GM23338 (cell line): ENCODE measurements at regions not wholly inside any gene's neighbourhood (a gene's known extent, or its start where the extent isn't known, plus 50 kb on each side); places are given as distances from the start of the nearest gene placed in this dataset.

Experiments used
- ATAC-seq: fragments of 200-7000 bp; cut with Tn5 transposase; 3 replicates; pipeline ENCODE4 v1.9.1; 2020
- DNase-seq: peaks from one replicate; pipeline ENCODE4 v3.0.0-alpha.2; 2015; ENCODE audit warnings: low spot score
- H2AFZ ChIP-seq: fragments of 200-600 bp; sonication (generic); 2 replicates; pipeline ENCODE4 v1.8.0; 2016; ENCODE audit warnings: antibody characterized with exemption, mild to moderate bottlenecking, moderate library complexity
- H3F3A ChIP-seq: fragments of 200-600 bp; sonication (generic); replicated peaks from 2 replicates; pipeline ENCODE4 v1.8.0; 2017; ENCODE audit warnings: antibody characterized with exemption, mixed run types, low read depth
- H3K27ac ChIP-seq: fragments of 200-600 bp; sonication (generic); 2 replicates; pipeline ENCODE4 v1.6.1; 2016; ENCODE audit warnings: low read depth
- H3K27me3 ChIP-seq: fragments of 200-600 bp; sonication (generic); 2 replicates; pipeline ENCODE4 v1.8.0; 2016; ENCODE audit warnings: mild to moderate bottlenecking, mixed run types, moderate library complexity; ENCODE audit not compliant: insufficient read depth
- H3K36me3 ChIP-seq: fragments of 200-600 bp; sonication (generic); 2 replicates; pipeline ENCODE4 v1.8.0; 2016; ENCODE audit warnings: mild to moderate bottlenecking; ENCODE audit not compliant: insufficient read depth
- H3K4me1 ChIP-seq: fragments of 200-600 bp; sonication (generic); 2 replicates; pipeline ENCODE4 v1.8.0; 2016; ENCODE audit warnings: mild to moderate bottlenecking, moderate library complexity; ENCODE audit not compliant: insufficient read depth
- H3K4me2 ChIP-seq: fragments of 200-600 bp; sonication (generic); 2 replicates; pipeline ENCODE4 v1.7.1; 2017; ENCODE audit warnings: mixed run types
- H3K4me3 ChIP-seq: fragments of 200-600 bp; sonication (generic); 2 replicates; pipeline ENCODE4 v1.6.1; 2016; ENCODE audit warnings: mixed run types
- H3K79me2 ChIP-seq: fragments of 200-600 bp; sonication (generic); replicated peaks from 2 replicates; pipeline ENCODE4 v1.8.0; 2017; ENCODE audit warnings: mild to moderate bottlenecking; ENCODE audit not compliant: insufficient read depth
- H3K9me2 ChIP-seq: fragments of 200-600 bp; sonication (generic); 2 replicates; pipeline ENCODE4 v1.8.0; 2017; ENCODE audit not compliant: insufficient read depth
- H4K20me1 ChIP-seq: fragments of 200-600 bp; sonication (generic); replicated peaks from 2 replicates; pipeline ENCODE4 v1.8.0; 2017; ENCODE audit warnings: mild to moderate bottlenecking; ENCODE audit not compliant: insufficient read depth
- H3K27ac Mint-ChIP-seq: 2 replicates; pipeline ENCODE4 v1.8.0; 2020; ENCODE audit warnings: inconsistent platforms, mild to moderate bottlenecking, moderate library complexity, mixed read lengths
- H3K27me3 Mint-ChIP-seq: 3 replicates; pipeline ENCODE4 v1.8.0; 2022; ENCODE audit warnings: low read depth, mild to moderate bottlenecking, moderate library complexity, mixed read lengths, inconsistent platforms; ENCODE audit not compliant: insufficient read depth, poor library complexity
- H3K36me3 Mint-ChIP-seq: 3 replicates; pipeline ENCODE4 v1.8.0; 2021; ENCODE audit warnings: low read depth, mild to moderate bottlenecking, inconsistent platforms, moderate library complexity, mixed read lengths
- H3K4me1 Mint-ChIP-seq: 3 replicates; pipeline ENCODE4 v1.8.0; 2020; ENCODE audit warnings: mild to moderate bottlenecking, inconsistent platforms, mixed read lengths
- H3K4me3 Mint-ChIP-seq: 3 replicates; pipeline ENCODE4 v1.8.0; 2021; ENCODE audit warnings: moderate library complexity, mild to moderate bottlenecking, inconsistent platforms, mixed read lengths
- H3K9me3 Mint-ChIP-seq: 3 replicates; pipeline ENCODE4 v1.8.0; 2020; ENCODE audit warnings: moderate library complexity, mild to moderate bottlenecking, inconsistent platforms, mixed read lengths
- CREB1 ChIP-seq: fragments of 250-450 bp; sonication (Bioruptor Pico); IDR thresholded peaks from 2 replicates; pipeline ENCODE4 v1.5.0; 2020; ENCODE audit warnings: low read depth, mild to moderate bottlenecking, moderate library complexity
- CTCF ChIP-seq, 2 experiments: fragments of 200-600 bp in 1 of 2; sonication (generic) in 1 of 2; conservative IDR thresholded peaks; 2 replicates each; pipeline versions ENCODE4 v1.5.1 to v1.6.1; 2016 to 2017; ENCODE audit warnings: antibody characterized with exemption in 2 of 2, low read depth in 2 of 2, mild to moderate bottlenecking in 2 of 2, moderate library complexity in 1 of 2
- ETS1 ChIP-seq: IDR thresholded peaks from 2 replicates; pipeline ENCODE4 v1.6.1; 2016; ENCODE audit warnings: antibody characterized with exemption
- EZH2 ChIP-seq: fragments of 200-600 bp; sonication (generic); IDR thresholded peaks from one replicate; pipeline ENCODE4 v1.8.0; 2017; ENCODE audit warnings: antibody characterized with exemption, mild to moderate bottlenecking, low read depth; ENCODE audit not compliant: unreplicated experiment
- EZH2phosphoT487 ChIP-seq: fragments of 200-600 bp; sonication (generic); IDR thresholded peaks from one replicate; pipeline ENCODE4 v1.8.1; 2018; ENCODE audit warnings: antibody characterized with exemption; ENCODE audit not compliant: unreplicated experiment
- JUNB ChIP-seq: IDR thresholded peaks from one replicate; pipeline ENCODE4 v1.6.1; 2016; ENCODE audit warnings: antibody characterized with exemption; ENCODE audit not compliant: unreplicated experiment
- NANOG ChIP-seq: IDR thresholded peaks from 2 replicates; pipeline ENCODE4 v1.6.1; 2016; ENCODE audit warnings: antibody characterized with exemption, borderline replicate concordance
- POLR2AphosphoS5 ChIP-seq: IDR thresholded peaks from 2 replicates; pipeline ENCODE4 v1.6.1; 2016; ENCODE audit warnings: antibody characterized with exemption, low read depth
- REST ChIP-seq: IDR thresholded peaks from one replicate; pipeline ENCODE4 v1.6.1; 2018; ENCODE audit warnings: antibody characterized with exemption; ENCODE audit not compliant: unreplicated experiment
- STAT1 ChIP-seq: IDR thresholded peaks from one replicate; pipeline ENCODE4 v1.6.1; 2016; ENCODE audit warnings: antibody characterized with exemption; ENCODE audit not compliant: unreplicated experiment
- ZNF114 ChIP-seq: fragments of 250-450 bp; sonication (Bioruptor Pico); IDR thresholded peaks from 2 replicates; pipeline ENCODE4 v1.5.0; 2020; ENCODE audit warnings: mild to moderate bottlenecking, moderate library complexity
- ZNF331 ChIP-seq: fragments of 250-450 bp; sonication (Bioruptor Pico); IDR thresholded peaks from 2 replicates; pipeline ENCODE4 v1.5.0; 2020; ENCODE audit warnings: low read depth, mild to moderate bottlenecking, moderate library complexity
- ZNF462 ChIP-seq: fragments of 250-450 bp; sonication (Bioruptor Pico); IDR thresholded peaks from 2 replicates; pipeline ENCODE4 v1.5.0; 2020; ENCODE audit warnings: mild to moderate bottlenecking, moderate library complexity

GRCh38 chr14:62141139-62141538, 378.9 kb downstream of the SNAPC1 start:
- Histone ChIP-seq H3K79me2 (no peaks in the 10 kb centered on the region), H3K27me3 (no peaks in the 10 kb centered on the region), H3K27ac (no peak overlapping the region), H3K4me3 (no peak overlapping the region), H3K4me2 (no peak overlapping the region), H2AFZ (no peak overlapping the region), H4K20me1 (no peaks in the 10 kb centered on the region), H3K4me1 (no peaks in the 10 kb centered on the region), H3K9me2 (no peaks in the 10 kb centered on the region), H3F3A (no peaks in the 10 kb centered on the region), H3K36me3 (no peaks in the 10 kb centered on the region)
- Mint-ChIP-seq H3K27me3 (peaks cover 1% of the 10 kb centered on the region), H3K36me3 (no peaks in the 10 kb centered on the region), H3K4me3 (no peak overlapping the region), H3K9me3 (peaks cover 4% of the 10 kb centered on the region; the same call in 1 of the 3 replicates), H3K27ac (no peak overlapping the region), H3K4me1 (0 out of 3 replicates have a peak, but pooled peaks cover 2% of the 10 kb centered on the region)
- no peak for DNase-seq
- no peak for TF ChIP-seq ZNF114 (CRISPR knock-in tag)
- TF ChIP-seq EZH2phosphoT487 = no peak
- no peak for TF ChIP-seq CTCF (conservative IDR thresholded peaks at IDR 0.05; ENCODE audit: low read depth in 2 of 2)
- no peak for TF ChIP-seq NANOG
- no peak for TF ChIP-seq JUNB
- no peak for TF ChIP-seq EZH2
- no peak for TF ChIP-seq ZNF331 (CRISPR knock-in tag)
- no peak for TF ChIP-seq REST
- no peak for TF ChIP-seq STAT1
- no peak for TF ChIP-seq ETS1
- no peak for TF ChIP-seq CREB1 (CRISPR knock-in tag)
- no peak for TF ChIP-seq POLR2AphosphoS5
- TF ChIP-seq ZNF462 (CRISPR knock-in tag) = no peak
- no peak for ATAC-seq
